Urinary bladder (tissue), 3 donors: ENCODE measurements at regions not wholly inside any gene's neighbourhood (a gene's known extent, or its start where the extent isn't known, plus 50 kb on each side); places are given as distances from the start of the nearest gene placed in this dataset.

Source experiments
- DNase-seq: peaks from one replicate; pipeline ENCODE4 v3.0.0-alpha.2; 2015; ENCODE audit errors: extremely low spot score
- H3K27ac ChIP-seq: one replicate; pipeline ENCODE4 v1.5.1; 2013; ENCODE audit warnings: low read depth, mild to moderate bottlenecking, moderate library complexity
- H3K36me3 ChIP-seq: one replicate; pipeline ENCODE4 v1.6.1; 2013; ENCODE audit warnings: mild to moderate bottlenecking, moderate library complexity; ENCODE audit not compliant: insufficient read depth
- H3K4me1 ChIP-seq: one replicate; pipeline ENCODE4 v1.6.1; 2013; ENCODE audit warnings: mild to moderate bottlenecking, moderate library complexity; ENCODE audit not compliant: insufficient read depth
- H3K4me3 ChIP-seq: one replicate; pipeline ENCODE4 v1.5.1; 2013; ENCODE audit warnings: low read depth, low read length
- WGBS: extraction: QIAGEN DNeasy Blood & Tissue Kit; methylation state at CpG from one replicate; pipeline ENCODE4 v1.1.7; 2013; 5-methylcytosine and 5-hydroxymethylcytosine counted together
- donor health status: healthy with polysubstance abuse.
- donor health status: healthy.

- Histone ChIP-seq H3K36me3 (no peaks in the 10 kb centered on the region), H3K4me3 (no peak overlapping the region), H3K27ac (no peak overlapping the region), H3K4me1 (no peaks in the 10 kb centered on the region)
- 49% methylated on average over 6 of the region's 6 CpGs for WGBS
- no peak for DNase-seq
Measured at GRCh38 chr13:33999811-34000605, 182.1 kb downstream of the RFC3 start.

GRCh38 chr13:34000955-34001354 lies 183.0 kb downstream of the RFC3 start:
- DNase-seq = no peak

GRCh38 chr13:34001389-34001788 lies 183.4 kb downstream of the RFC3 start:
- 90% methylated on average over 4 of the region's 4 CpGs for WGBS
- no peak for DNase-seq
- H3K27ac ChIP-seq = no peak overlapping the region
- no peaks in the 10 kb centered on the region for H3K36me3 ChIP-seq
- H3K4me1 ChIP-seq = no peaks in the 10 kb centered on the region
- H3K4me3 ChIP-seq = no peak overlapping the region

More at GRCh38 chr13:34000955-34001354, 183.0 kb downstream of the RFC3 start:
- H3K27ac ChIP-seq = no peak overlapping the region
- no peaks in the 10 kb centered on the region for H3K36me3 ChIP-seq
- H3K4me3 ChIP-seq = no peak overlapping the region
- no peaks in the 10 kb centered on the region for H3K4me1 ChIP-seq

DNA sequence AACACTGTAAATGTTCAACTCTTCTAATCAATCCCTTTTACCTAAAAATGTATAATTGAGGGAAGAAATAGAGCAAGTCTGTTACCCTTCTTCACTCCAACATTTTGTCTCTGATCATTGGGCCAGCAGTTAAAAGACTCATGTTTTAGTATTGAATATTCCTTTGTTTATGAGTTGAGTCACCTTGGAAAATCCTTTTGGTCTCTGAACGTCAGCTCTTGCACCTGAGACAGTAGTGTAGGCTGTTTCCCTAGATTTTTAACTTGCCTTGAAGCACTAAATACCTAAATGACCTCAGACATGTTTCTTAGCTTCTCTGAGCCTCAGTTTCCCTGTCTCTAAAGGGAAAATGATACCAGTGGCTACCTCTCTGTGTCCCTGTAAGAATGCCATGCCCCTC lies 184.2 kb downstream of the RFC3 start:
- DNase-seq = no peak
- WGBS = 70% methylated on average over 1 of the region's 1 CpG

GRCh38 chr13:34002924-34003323 lies 185.0 kb downstream of the RFC3 start:
- no peaks in the 10 kb centered on the region for H3K4me1 ChIP-seq
- no peak for DNase-seq
- WGBS = 91% methylated on average over 4 of the region's 4 CpGs

More for the DNA sequence above, 184.2 kb downstream of the RFC3 start:
- Histone ChIP-seq H3K27ac (no peak overlapping the region), H3K36me3 (no peaks in the 10 kb centered on the region), H3K4me3 (no peak overlapping the region), H3K4me1 (no peaks in the 10 kb centered on the region)

DNA sequence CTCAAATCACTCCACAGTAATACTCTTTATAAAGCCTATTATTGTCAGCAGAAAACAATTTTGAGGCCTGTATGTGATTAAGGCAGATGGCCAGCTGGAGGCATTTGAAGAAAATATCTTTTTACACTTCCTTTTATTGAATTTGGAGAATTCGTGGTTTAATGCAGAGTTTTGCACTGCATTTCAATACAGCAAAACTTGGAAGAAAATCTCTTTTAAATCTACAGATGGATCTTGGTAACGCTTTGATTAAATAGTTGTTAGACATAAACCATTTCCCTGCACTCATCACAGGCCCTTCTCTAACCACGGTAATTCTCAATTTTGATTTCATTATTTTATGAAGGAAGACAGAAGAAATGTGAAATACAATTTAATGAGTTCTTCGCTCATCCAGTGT lies 185.7 kb downstream of the RFC3 start:
- H3K4me1 ChIP-seq = no peaks in the 10 kb centered on the region
- H3K36me3 ChIP-seq = no peaks in the 10 kb centered on the region
- H3K4me3 ChIP-seq = no peak overlapping the region
- no peak for DNase-seq
- H3K27ac ChIP-seq = no peak overlapping the region
- 55% methylated on average over 4 of the region's 4 CpGs for WGBS

More at GRCh38 chr13:34002924-34003323, 185.0 kb downstream of the RFC3 start:
- Histone ChIP-seq H3K4me3 (no peak overlapping the region), H3K27ac (no peak overlapping the region), H3K36me3 (no peaks in the 10 kb centered on the region)

GRCh38 chr13:34004676-34005075 lies 186.7 kb downstream of the RFC3 start:
- 91% methylated on average over 14 of the region's 14 CpGs for WGBS
- Histone ChIP-seq H3K4me1 (no peaks in the 10 kb centered on the region), H3K36me3 (no peaks in the 10 kb centered on the region), H3K27ac (no peak overlapping the region), H3K4me3 (no peak overlapping the region)
- no peak for DNase-seq

GRCh38 chr13:34006011-34006410 lies 188.1 kb downstream of the RFC3 start:
- DNase-seq = no peak
- H3K4me3 ChIP-seq = no peak overlapping the region
- H3K4me1 ChIP-seq = no peaks in the 10 kb centered on the region
- H3K36me3 ChIP-seq = no peaks in the 10 kb centered on the region
- WGBS = 51% methylated on average over 2 of the region's 2 CpGs
- no peak overlapping the region for H3K27ac ChIP-seq

- Histone ChIP-seq H3K36me3 (no peaks in the 10 kb centered on the region), H3K27ac (no peak overlapping the region), H3K4me3 (no peak overlapping the region), H3K4me1 (no peaks in the 10 kb centered on the region)
- DNase-seq = no peak
- WGBS = 73% methylated on average over 11 of the region's 11 CpGs
Measured at GRCh38 chr13:34011552-34012085, 193.7 kb downstream of the RFC3 start.

DNA sequence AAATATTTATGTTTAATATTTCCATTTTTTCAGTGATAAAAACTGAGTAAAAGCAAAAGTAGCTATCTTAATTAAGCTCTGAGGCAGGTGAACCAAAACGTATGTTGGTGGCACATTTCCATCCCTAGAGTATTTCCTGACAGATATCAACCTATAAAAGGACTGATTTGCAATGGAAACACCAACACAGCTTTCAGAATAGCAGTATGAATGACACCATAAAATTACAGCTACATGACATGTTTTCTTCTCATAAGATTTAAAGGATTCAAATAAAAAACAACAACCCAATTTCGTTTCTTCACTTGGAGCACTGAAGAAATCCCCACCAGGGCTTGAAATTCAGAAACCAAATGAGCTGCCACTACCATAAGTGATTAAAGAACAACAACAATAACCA lies 194.4 kb downstream of the RFC3 start:
- H3K4me1 ChIP-seq = no peaks in the 10 kb centered on the region
- no peak overlapping the region for H3K27ac ChIP-seq
- no peak overlapping the region for H3K4me3 ChIP-seq
- no peak for DNase-seq
- 70% methylated on average over 2 of the region's 2 CpGs for WGBS
- H3K36me3 ChIP-seq = no peaks in the 10 kb centered on the region

DNA sequence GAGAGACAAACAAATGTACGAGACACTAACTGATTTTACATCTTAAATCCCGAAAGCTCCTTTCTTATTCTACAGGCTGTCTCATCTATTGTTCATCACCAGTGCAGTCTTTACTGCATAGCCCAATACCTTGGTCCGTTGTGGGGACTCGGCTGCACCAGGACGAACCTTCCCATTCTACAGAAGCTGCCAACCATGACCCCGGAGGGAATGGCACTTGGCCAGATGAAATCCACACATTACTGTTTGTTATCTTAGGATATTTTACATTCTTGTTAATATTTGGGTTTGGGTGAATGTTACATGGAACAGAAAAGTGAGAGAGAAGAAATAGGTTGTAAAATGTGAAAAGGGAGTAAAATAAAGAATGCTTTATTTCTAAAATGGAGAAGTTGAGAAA lies 195.1 kb downstream of the RFC3 start:
- Histone ChIP-seq H3K4me1 (no peaks in the 10 kb centered on the region), H3K4me3 (no peak overlapping the region), H3K27ac (no peak overlapping the region), H3K36me3 (no peaks in the 10 kb centered on the region)
- 84% methylated on average over 6 of the region's 6 CpGs for WGBS
- DNase-seq = no peak

- WGBS = 67% methylated on average over 4 of the region's 4 CpGs
- no peak overlapping the region for H3K4me3 ChIP-seq
Measured at GRCh38 chr13:34017231-34017630, 199.3 kb downstream of the RFC3 start.

GRCh38 chr13:34019870-34020269 lies 201.9 kb downstream of the RFC3 start:
- 51% methylated on average over 6 of the region's 6 CpGs for WGBS
- no peaks in the 10 kb centered on the region for H3K36me3 ChIP-seq
- no peak overlapping the region for H3K4me3 ChIP-seq
- H3K27ac ChIP-seq = no peak overlapping the region
- no peaks in the 10 kb centered on the region for H3K4me1 ChIP-seq
- DNase-seq = no peak

More at GRCh38 chr13:34017231-34017630, 199.3 kb downstream of the RFC3 start:
- Histone ChIP-seq H3K36me3 (no peaks in the 10 kb centered on the region), H3K4me1 (no peaks in the 10 kb centered on the region), H3K27ac (no peak overlapping the region)
- no peak for DNase-seq

GRCh38 chr13:34020388-34020787 lies 202.4 kb downstream of the RFC3 start:
- DNase-seq = no peak
- Histone ChIP-seq H3K27ac (no peak overlapping the region), H3K4me1 (no peaks in the 10 kb centered on the region), H3K36me3 (no peaks in the 10 kb centered on the region), H3K4me3 (no peak overlapping the region)
- 68% methylated on average over 3 of the region's 3 CpGs for WGBS
